Endothelial cell of hepatic sinusoid (primary cell): ENCODE measurements at regions not wholly inside any gene's neighbourhood (a gene's known extent, or its start where the extent isn't known, plus 50 kb on each side); places are given as distances from the start of the nearest gene placed in this dataset.
"Not testable (repeated sequence)": the region's sequence is repeated elsewhere in the genome, so short reads cannot be mapped to it uniquely, and the experiment has no call there.

Experiments used
- in situ Hi-C: cut with HindIII; loops from 2 replicates; pipeline ENCODE4 v1.10.0; 2017; ENCODE audit warnings: low sequenced_read_pairs

GRCh38 chr5:39726467-39726866 lies 301.7 kb upstream of the DAB2 start:
- in situ Hi-C loops, result no loop called here

DNA sequence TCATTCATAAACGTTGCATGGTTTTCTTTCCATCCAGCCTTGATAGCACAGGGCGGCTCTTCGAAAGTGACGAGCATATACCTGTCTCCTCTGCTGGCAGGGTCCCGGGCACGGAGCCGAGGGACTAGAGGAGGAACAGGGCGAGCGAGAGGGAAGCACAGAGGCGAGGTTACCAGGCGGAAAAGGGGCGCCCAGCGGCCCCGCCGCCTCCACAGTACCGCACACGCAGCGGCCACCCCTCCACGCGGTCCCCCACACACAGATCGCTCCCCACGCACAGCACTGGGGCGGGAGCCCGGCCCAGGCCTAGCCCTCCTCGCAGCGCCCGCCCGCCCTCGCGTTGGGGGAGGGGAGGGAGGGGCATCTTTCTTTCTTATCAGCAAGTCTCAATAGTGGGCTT lies 296.6 kb upstream of the DAB2 start:
- in situ Hi-C loops, result no loop called here

- in situ Hi-C loops, result no loop called here
Observed at GRCh38 chr5:39720136-39720535, 295.4 kb upstream of the DAB2 start.

DNA sequence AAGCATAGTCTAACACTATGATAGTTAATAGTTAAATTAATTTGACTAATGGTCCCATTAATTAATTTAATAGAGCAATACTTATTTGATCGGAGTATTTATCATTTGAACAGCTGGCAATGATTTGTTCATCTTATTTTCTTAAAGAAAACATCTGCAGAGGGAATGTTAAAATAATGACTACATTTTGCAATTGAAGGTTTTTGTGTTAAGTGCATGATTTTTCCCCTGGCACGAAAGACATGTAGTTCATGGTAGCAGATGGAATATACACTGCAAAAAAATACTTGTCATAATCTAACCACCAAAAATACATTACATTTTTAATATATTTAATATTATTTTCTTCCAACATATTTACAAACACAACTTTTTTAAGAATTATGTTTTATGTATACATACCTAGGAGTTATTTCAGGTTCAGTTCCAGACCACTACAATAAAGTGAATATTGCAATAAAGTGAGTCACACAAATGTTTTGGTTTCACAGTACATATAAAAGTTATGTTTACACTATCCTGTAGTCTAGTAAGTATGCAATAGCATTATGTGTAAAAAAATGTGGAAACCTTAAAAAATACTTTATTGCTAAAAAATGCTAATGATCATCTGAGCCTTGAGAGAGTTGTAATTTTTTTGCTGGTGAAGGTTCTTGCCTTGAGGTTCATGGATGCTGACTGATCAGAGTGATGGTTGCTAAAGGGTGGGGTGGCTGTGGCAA lies 292.6 kb upstream of the DAB2 start:
- in situ Hi-C loops, result loop anchor here (5.0 kb wide), 1 partner anchor 970 kb away; no protein-coding TSS in a partner anchor

GRCh38 chr5:39716532-39717028 lies 291.8 kb upstream of the DAB2 start:
- in situ Hi-C loops, result loop anchor here (5.0 kb wide), 1 partner anchor 971 kb away; no protein-coding TSS in a partner anchor

DNA sequence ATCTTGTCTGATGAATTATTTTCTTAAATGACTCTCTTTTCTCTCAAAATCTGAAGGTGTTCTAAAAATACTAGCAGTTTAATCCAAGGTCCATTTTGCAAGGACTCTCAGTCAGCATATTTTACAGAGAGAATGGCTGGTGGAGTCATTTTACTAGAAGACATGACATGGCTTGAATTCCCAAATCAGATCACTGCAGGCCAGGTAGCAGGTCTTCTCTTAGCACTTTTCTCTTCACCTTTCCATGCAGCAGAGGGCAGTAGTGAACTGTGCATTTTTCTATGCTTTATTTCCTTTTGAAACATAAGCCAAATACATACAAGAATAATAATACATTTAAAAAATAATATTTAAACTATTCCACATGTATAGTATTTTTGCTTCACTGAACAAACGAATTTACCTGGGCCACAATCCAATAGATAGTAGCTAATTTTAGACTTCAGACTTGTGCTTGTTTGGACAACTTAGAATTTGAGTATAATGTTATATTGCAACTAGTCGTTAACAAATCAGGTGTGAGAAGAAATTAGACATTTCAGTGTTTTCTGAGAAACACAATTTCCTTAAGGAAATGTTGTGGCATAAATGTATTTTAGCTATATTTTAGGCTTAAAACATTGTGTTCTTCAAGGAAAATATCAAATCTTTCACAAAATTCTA lies 289.4 kb upstream of the DAB2 start:
- in situ Hi-C loops, result no loop called here

DNA sequence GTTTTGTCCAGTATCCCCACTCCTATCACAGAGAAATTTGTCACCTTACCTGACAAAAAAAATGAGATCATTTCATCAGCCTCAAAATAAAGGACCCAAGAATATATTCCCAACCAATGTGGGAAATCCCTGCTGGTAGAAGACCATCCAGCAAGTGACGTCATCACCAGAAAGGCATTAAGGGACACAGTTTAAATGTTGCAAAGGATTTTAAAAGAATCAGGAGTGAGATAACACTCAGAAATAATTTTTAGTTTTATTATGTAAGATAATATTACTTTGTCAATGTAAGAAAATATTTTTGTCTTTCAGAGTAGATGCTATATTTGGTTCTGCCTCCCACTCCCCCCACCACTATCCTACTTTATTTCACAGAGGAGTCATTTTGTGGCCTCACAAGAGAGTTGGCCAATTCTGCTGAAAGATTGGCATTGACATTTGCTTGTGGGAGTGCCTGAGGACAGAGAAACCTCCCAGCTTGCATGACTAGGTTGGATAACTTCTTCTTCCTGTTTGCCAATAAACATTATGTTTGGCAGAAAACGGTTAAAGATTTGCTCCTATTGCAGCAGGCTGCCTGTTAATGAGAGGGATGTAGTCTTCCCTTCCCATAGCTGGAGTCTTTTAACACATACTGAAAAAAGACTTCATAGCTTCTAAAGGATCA lies 288.6 kb upstream of the DAB2 start:
- in situ Hi-C loops, result no loop called here

DNA sequence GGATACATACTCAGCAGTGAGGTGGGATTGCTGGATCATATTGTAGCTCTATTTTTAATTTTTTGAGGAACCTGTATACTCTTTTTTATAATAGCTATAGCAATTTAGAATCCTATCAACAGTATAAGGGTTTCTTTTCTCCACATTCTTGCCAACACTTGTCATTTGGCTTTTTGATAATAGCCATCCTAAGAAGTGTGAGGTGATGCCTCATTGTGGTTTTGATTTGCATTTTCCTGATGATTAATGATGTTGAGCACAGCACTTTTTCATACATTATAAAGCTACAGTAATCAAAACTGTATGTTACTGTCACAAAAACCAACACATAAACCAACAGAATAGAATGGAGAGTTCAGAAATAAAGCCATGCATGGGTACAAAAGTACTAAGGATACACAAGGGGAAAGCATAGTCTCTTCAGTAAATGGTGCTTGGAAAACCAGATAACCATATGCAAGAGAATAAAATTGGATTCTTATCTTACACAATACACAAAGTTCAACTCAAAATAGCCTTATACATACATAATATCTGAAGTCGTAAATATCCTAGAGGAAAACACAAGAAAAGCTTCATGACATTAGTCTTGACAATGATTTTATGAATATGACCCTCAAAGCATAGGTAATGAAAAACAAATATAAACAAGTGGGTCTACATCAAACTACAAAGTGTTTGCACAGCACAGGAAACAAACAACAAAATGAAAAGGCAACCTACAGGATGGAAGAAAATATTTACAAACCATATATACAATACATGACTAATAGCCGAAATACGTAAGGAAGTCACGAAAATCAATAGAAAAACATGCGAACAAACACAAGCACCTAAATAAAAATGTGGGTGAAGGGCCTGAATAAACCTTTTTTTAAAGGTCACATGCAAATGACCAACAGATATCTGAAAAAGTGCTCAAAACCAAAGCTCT lies 287.8 kb upstream of the DAB2 start:
- in situ Hi-C loops, result no loop called here

- in situ Hi-C loops, result no loop called here
Observed at GRCh38 chr5:39711821-39712220, 287.0 kb upstream of the DAB2 start.

DNA sequence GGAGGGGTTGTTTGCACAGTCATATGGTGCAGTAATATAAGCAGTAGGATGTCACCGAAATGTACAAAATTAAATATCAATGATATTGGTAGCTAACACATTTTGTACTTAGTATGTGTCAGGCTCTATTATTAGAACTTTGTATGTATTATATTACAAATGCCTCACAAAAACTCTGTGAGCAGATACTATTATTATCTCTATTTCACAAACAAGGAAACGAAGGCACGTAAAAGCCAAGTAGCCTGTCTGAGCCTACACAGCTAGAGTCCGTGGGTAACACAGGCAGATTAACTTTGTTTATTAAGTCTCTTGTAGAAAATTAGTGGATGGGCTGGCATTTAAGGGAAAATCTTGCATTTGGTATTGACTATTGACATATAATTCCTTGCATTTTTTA lies 284.3 kb upstream of the DAB2 start:
- in situ Hi-C loops, result no loop called here

DNA sequence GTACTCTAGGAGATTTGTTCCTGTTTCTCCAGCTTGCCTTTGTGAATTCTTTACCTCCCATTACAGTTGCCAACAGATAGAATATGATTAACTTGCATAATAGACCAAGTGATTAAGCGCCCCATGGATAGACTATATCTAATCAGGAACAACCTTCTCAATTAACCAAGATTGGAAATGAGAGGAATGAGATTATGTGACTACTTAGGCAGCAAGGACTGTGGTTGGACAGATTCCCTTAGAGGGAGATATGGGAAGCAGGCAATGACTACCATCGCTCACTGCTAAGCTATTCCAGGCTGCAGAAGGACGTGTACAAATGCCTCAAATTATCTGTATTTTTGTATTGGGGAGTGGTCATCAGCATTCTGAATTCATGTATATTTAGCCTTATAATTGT lies 278.1 kb upstream of the DAB2 start:
- in situ Hi-C loops, result no loop called here

GRCh38 chr5:39700523-39700922 lies 275.7 kb upstream of the DAB2 start:
- in situ Hi-C loops, result no loop called here

DNA sequence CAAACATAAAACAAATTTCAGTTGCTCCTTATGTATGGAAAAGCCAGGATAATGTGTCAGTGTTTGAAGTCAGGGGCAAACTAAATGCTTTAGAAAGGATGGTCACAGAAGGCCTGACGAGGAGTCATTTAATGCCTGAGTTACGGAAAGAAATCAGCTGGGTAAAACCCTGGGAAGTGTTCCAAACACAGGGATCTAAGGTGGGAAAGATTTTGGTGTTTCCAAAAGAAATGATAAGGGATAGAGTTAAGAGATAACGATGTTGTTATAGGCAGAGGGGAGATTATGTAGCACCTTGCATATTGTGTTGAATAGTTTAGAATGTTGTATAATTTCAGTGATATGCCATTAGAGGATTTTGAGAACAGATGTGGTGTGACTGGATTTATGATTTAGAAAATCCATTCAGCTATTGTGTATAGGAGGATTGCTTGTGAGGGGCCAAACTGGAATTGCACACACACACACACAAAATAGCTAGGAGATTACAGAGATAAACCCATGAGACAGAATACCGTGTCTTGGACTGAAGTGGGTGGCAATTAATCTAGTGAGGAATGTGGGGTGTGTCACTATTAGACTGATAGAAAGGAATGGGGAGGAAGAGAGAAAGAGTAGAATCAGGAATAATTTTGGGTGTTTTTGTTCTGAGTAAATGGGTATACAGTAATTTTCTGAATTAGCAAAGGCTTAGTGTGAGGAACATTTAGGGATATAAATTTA lies 274.2 kb upstream of the DAB2 start:
- in situ Hi-C loops, result no loop called here

GRCh38 chr5:39697881-39698280 lies 273.1 kb upstream of the DAB2 start:
- in situ Hi-C loops, result no loop called here

DNA sequence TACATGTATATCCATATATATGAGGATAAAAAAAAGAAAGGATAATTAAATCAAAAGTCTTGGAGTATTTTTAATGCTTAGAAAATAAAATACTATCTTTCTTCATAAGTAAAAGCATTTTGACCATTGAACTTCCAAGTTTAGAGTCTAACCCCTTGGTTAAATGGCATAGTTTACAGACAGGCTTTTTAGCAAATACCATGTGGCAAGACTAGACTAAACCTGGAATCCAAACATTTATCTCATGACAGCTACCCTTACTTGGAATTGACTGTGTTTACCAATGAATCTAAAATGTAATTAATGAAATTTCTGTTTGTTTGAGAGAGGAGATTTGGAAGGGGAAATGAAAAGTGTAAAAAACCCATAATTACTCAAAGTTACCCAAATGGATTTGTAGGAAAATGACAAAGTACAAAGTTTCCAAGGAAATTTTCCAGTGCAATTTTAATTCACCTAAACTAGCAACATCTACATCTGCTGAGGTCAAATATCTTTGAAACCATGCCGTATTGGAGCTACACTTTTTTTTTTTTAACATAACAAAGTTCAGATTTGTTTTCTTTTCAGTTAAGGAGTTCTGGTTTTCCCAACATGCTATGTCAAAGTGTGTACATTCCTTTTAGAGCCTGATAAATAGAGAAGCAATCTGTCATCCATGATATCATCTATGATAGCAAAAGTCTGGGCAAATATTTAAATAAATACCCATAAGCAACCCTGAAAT lies 272.1 kb upstream of the DAB2 start:
- in situ Hi-C loops, result no loop called here

GRCh38 chr5:39691993-39692392 lies 267.2 kb upstream of the DAB2 start:
- in situ Hi-C loops, result no loop called here

- in situ Hi-C loops, result no loop called here
Observed at GRCh38 chr5:39691136-39691535, 266.4 kb upstream of the DAB2 start.

DNA sequence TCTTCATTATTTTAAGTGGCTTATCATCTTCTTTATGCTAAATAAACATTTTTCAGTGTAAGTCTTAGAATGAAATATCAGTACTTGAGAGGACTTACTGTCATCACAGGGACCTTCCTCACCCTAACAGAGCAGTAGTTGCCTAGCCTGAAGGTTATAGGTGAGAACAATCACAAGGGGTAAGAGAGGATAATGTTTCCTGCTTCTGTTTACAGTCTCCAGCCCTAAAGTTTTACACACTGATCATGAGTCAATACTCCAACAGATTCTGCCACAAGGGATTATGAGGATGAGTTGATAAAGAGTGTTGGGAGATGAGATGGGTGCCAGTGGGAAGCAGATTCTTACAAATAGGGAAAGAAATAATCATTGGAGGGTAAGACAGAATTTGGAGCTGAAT lies 265.1 kb upstream of the DAB2 start:
- in situ Hi-C loops, result no loop called here

- in situ Hi-C loops, result not testable (repeated sequence)
Observed at GRCh38 chr5:39687924-39688323, 263.1 kb upstream of the DAB2 start.
